ENCODE measurements at regions not wholly inside any gene's neighbourhood (a gene's known extent, or its start where the extent isn't known, plus 50 kb on each side); places are given as distances from the start of the nearest gene placed in this dataset.

DNA sequence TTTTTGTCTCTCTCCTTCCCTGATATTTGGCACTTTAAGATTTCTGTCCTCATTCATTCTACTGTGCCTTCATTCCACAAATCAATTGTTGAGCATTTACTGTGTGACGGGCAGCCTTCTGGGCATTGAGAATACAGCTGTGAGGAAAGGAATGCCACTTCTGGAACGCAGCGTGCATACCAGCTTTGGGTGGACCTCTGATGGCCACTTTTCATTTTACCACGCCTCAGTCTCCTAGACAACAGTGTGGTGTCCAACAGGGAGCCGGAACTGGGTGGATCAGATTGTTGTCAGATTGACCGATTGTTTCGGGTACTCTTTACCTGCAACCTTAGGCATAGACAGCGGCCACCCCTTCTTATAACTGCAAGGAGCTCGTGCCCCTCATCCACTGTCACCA, 222.7 kb upstream of the DPP6 start:
- no peak overlapping the region for H3K4me3 ChIP-seq (ENCODE audit: low read depth, low read length)
- in situ Hi-C loops (cut with HindIII; ENCODE audit: low sequenced_read_pairs) = no loop called here
- TF ChIP-seq, protein P1, sequence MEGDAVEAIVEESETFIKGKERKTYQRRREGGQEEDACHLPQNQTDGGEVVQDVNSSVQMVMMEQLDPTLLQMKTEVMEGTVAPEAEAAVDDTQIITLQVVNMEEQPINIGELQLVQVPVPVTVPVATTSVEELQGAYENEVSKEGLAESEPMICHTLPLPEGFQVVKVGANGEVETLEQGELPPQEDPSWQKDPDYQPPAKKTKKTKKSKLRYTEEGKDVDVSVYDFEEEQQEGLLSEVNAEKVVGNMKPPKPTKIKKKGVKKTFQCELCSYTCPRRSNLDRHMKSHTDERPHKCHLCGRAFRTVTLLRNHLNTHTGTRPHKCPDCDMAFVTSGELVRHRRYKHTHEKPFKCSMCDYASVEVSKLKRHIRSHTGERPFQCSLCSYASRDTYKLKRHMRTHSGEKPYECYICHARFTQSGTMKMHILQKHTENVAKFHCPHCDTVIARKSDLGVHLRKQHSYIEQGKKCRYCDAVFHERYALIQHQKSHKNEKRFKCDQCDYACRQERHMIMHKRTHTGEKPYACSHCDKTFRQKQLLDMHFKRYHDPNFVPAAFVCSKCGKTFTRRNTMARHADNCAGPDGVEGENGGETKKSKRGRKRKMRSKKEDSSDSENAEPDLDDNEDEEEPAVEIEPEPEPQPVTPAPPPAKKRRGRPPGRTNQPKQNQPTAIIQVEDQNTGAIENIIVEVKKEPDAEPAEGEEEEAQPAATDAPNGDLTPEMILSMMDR (IDR thresholded peaks at IDR 0.05; ENCODE audit: low read depth, low read length) = no peak
- no peak for DNase-seq (ENCODE audit: low read depth, low spot score)

DNA sequence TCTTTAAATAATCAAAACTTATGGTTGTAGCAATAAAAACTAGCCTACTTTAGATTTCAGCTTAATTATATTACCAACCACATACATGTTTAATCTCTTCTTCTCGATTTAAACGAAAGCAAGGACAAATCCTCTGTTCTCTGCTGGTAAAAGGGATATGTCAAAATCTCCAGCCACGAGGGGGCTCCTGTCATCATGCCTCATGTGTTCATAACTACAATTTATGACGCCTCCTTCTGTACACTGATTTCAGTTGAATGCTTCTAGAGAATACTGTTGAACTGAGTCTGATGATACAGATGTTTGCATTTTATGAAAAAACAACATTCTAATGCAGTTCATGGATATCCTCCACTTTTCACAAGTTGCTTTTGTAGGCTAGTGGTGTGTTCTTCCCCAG, 220.0 kb upstream of the DPP6 start:
- no peak for DNase-seq (ENCODE audit: low read depth, low spot score)
- no peak overlapping the region for H3K4me3 ChIP-seq (ENCODE audit: low read depth, low read length)
- TF ChIP-seq, protein P1 (IDR thresholded peaks at IDR 0.05; ENCODE audit: low read depth, low read length) = no peak
- in situ Hi-C loops (cut with HindIII; ENCODE audit: low sequenced_read_pairs) = no loop called here

- DNase-seq (ENCODE audit: low read depth, low spot score) = no peak
- TF ChIP-seq, protein P1 (IDR thresholded peaks at IDR 0.05; ENCODE audit: low read depth, low read length) = no peak
- no peak overlapping the region for H3K4me3 ChIP-seq (ENCODE audit: low read depth, low read length)
- in situ Hi-C loops (cut with HindIII; ENCODE audit: low sequenced_read_pairs) = no loop called here
Measured at GRCh38 chr7:153835103-153835502, 217.1 kb upstream of the DPP6 start.

- no peak overlapping the region for H3K4me3 ChIP-seq (ENCODE audit: low read depth, low read length)
- TF ChIP-seq, protein P1 (IDR thresholded peaks at IDR 0.05; ENCODE audit: low read depth, low read length) = no peak
- DNase-seq (ENCODE audit: low read depth, low spot score) = no peak
- in situ Hi-C loops (cut with HindIII; ENCODE audit: low sequenced_read_pairs) = no loop called here
Measured at GRCh38 chr7:153835712-153836265, 216.4 kb upstream of the DPP6 start.

- in situ Hi-C loops (cut with HindIII; ENCODE audit: low sequenced_read_pairs) = no loop called here
- no peak for DNase-seq (ENCODE audit: low read depth, low spot score)
- TF ChIP-seq, protein P1 (IDR thresholded peaks at IDR 0.05; ENCODE audit: low read depth, low read length) = no peak
- no peak overlapping the region for H3K4me3 ChIP-seq (ENCODE audit: low read depth, low read length)
Measured at GRCh38 chr7:153838591-153838990, 213.6 kb upstream of the DPP6 start.

GRCh38 chr7:153840861-153841260, 211.3 kb upstream of the DPP6 start:
- DNase-seq (ENCODE audit: low read depth, low spot score) = no peak
- in situ Hi-C loops (cut with HindIII; ENCODE audit: low sequenced_read_pairs) = no loop called here
- TF ChIP-seq, protein P1 (IDR thresholded peaks at IDR 0.05; ENCODE audit: low read depth, low read length) = no peak
- no peak overlapping the region for H3K4me3 ChIP-seq (ENCODE audit: low read depth, low read length)

GRCh38 chr7:153847828-153848227, 204.4 kb upstream of the DPP6 start:
- no peak overlapping the region for H3K4me3 ChIP-seq (ENCODE audit: low read depth, low read length)
- DNase-seq (ENCODE audit: low read depth, low spot score) = no peak
- TF ChIP-seq, protein P1 (IDR thresholded peaks at IDR 0.05; ENCODE audit: low read depth, low read length) = no peak
- in situ Hi-C loops (cut with HindIII; ENCODE audit: low sequenced_read_pairs) = no loop called here
